Ureter (tissue), 1 donor: ENCODE measurements at regions not wholly inside any gene's neighbourhood (a gene's known extent, or its start where the extent isn't known, plus 50 kb on each side); places are given as distances from the start of the nearest gene placed in this dataset.

Experiments
- DNase-seq: peaks from one replicate; pipeline ENCODE4 v3.0.0-alpha.2; 2020; ENCODE audit warnings: low spot score
- donor health status: DM: yes; HTN: yes; CAD: no.

DNA sequence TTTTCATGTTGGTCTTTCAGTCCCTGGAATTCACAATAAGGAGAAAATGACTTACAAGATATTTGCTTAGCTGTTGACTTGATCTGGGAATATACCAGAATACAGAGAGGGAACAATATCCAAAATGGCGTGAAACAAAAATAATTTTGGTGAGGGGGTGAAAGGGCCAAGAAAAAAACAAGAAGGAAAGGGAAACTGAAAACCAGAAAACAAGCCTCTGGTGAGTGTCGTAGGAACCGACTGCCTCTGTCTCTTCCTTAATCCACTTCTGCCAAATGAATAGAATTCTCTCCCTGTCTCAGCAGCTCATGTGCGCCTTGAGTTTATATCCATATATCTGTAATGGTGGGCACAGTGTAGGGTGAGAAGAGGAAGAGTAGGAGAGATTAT lies 367.6 kb downstream of the ETS1 start:
- no peak for DNase-seq

DNA sequence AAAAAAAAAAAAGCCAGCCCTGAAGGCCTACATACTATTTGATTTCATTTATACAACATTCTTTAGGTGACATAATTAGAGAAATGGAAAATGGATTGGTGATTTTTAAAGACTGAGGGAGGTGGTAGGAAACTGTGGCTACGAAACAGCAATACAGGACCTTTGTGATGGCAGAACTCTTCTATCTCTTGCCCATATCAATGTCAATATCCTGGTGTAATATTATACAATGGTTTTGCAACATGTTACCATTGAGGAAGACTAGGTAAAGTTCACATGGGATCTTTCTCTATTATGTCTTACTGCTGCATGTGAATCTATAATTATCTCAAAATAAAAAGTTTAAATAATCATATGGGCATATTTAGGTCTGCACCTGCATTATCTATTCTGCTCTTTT lies 371.2 kb downstream of the ETS1 start:
- no peak for DNase-seq

DNA sequence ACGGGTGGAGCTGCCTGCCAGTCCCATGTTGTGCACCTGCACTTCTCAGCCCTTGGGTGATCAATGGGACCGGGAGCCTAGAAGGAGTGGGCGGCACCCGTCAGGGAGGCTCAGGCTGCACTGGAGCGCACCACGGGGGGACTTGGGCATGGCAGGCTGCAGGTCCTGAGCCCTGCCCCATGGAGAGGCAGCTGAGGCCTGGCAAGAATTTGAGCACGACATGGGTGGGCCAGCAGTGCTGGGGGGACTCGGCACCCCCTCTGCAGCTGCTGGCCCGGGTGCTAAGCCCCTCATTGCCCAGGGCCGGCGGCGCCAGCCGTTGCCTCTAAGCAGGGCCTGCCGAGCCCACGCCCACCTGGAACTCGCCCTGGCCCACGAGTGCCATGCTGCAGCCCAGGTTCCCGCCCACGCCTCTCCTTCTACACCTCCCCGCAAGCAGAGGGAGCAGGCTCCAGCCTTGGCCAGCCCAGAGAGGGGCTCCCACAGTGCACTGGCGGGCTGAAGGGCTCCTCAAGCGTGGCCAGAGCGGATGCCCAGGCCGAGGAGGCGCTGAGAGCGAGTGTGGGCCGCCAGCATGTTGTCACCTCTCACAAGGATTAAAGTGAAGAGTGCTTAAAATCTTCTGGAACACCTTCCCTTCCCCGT lies 372.0 kb downstream of the ETS1 start:
- no peak for DNase-seq

DNA sequence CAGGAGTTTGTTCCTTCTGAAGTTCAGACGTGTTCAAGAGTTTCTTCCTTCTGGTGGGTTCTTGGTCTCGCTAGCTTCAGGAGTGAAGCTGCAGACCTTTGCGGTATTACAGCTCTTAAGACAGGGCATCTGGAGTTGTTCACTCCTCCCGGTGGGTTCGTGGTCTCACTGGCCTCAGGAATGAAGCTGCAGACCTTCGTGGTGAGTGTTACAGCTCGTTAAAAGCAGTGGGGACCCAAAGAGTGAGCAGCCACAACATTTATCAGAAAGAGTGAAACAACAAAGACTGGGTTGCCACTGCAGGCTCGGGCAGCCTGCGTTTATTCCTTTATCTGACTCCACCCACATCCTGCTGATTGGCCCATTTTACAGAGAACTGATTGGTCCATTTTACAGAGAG lies 373.1 kb downstream of the ETS1 start:
- no peak for DNase-seq

DNA sequence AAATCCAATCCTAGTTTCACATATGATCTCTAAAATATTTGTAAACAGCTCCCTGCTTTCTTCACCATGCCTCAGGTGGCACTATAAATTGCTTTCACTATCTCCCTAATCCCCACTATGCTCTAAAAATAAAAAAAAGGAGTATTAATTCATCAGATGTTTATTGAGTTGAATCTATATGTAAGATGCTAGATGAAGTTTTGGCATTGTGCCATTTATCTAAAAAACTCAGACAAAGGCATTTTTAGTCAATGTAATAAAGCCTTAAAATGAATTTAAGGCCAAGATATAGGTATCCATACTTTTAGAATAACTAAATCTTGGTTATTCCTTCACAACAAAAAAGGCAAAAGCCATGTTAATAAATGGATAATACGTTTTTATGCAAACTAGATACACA lies 373.9 kb downstream of the ETS1 start:
- no peak for DNase-seq

DNA sequence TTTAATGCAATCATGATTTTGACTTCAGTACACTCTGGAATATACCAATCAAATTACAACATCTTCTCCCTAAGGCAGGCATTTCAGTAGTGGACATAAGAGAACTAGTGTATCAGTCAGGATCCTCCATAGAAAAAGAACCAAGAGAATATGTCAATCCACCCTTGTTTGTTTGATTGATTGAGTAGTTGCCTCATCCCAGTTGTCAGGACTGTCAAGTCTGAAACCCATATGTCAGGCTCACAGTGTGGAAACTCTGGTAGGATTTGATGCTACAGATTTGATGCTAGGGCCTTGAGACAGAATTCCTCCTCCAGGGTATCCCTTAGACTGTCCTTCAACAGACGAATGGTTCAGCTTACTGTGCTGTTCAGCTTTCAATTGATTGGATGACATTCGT lies 375.0 kb downstream of the ETS1 start:
- no peak for DNase-seq

DNA sequence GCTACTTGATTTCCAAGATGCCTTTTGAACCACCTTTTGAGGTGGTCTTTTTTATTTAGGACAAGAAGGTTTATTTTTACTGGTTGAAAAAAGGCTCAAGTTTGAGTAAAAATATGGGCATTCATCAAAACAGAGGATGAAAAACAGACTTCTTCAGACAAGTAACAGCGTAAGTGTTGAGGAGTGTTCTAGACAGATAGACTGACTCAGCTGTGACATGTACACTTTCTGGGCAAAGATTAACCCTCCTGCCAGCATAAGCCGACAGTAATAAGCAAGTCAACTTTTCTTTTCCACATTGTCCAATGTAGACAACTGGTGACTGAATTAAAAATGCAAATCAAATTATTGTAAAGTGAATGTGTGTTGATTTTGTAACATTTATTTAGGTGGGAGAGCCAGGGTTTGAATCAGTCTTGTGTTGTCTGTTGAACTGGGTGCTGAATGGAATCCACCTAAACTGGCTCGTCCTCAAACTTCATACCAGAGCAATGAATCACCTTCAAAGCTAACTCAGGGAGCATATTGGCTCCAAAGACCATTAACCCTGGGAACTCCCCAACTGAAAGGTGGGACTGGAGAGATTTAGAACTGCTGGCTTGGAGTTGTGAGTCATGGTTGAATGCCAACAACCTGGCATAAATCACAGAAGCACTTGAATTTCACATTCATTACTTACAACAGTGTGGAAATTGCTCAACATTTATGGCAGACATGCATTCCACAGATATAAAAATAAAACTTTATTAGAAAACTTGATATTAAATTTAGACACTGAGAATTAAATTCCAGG lies 377.0 kb downstream of the ETS1 start:
- DNase-seq, result peak; percentile 80

DNA sequence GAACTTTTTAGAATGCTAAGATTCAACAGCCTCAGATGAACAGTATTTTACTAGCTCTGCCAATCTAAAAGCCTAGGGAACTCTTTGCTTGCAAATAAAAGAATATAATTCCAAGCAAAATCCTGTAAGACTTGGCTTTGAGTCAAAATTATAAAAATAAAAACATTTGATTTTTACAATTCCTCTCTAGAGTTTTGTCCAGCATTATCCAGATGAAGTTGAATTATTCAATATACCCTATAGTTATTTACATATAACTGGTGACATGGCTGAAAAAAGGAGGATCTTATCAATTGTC lies 378.3 kb downstream of the ETS1 start:
- DNase-seq, result no peak

DNA sequence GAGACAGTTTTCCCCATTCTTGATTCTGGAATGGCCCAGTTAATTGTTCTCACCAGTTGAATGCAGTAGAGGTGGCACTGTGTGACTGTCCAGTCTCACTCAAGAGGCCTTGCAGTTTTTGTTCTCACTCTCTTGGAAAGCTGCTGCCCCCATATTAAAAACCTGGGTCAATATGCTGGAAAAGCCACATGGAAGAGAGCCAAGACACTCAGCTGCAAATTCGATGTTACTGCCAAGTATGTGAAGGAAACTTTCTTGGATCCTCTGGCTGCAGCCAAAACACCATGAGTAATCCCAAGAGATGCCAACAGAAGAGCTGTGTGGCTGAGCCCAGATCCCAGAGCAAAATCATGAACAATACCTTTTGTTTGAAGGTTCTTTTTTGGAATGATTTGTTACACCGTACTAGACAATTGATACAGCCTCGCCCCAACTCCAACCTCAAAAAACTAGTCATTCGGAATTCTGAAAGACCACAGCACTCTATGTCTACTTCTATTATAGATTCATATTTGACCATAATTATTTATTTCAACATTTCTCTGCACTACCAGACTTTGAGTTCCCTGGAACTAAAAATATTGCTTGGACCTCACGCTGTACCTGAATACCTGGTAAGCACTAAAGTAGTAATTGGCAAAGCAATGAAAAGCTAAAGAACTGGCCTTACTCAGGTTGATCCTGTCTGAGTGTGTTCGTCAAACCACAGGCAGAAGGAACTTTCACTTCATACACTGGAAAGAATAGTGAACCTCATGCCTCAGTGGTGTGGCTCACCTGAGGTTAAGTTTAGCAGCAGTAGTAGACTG lies 378.8 kb downstream of the ETS1 start:
- no peak for DNase-seq

DNA sequence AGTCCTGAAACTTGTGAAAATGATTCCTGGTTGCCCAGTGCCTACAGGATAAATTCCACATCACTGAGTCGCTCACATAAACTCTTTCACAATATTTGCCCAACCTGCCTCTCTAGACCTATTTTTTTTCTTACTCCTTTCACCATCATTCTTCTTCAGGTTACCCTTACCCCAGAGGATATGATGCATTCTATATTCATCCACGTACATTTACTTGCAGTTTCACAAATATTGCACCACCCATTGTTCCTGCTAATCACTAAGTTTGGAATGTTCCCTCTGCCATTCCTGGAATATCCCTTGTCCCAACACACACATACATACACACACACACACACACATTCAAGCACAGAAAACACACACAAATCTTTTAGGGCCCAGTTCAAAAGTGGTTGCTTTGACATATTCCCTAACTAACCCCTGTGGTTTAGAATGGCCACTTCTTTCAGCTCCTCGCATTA lies 379.5 kb downstream of the ETS1 start:
- no peak for DNase-seq

DNA sequence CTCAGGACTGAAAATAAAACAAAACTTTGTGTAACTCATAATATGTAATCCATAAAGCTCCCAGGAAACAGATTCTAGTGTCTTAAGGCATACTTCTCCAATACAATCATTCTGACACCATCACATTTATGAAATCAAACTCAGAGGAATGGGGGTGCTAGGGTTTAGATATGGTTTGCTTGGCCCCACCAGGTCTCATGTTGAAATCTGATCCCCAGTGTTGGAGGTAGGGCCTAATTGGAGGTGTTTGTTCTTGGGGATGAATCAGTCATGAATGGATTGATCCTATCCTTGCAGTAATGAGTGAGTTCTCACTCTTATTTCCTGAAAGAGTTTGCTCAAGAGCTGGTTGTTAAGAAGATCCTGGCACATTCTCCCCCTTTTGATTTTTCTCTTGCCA lies 380.9 kb downstream of the ETS1 start:
- DNase-seq, result no peak

DNA sequence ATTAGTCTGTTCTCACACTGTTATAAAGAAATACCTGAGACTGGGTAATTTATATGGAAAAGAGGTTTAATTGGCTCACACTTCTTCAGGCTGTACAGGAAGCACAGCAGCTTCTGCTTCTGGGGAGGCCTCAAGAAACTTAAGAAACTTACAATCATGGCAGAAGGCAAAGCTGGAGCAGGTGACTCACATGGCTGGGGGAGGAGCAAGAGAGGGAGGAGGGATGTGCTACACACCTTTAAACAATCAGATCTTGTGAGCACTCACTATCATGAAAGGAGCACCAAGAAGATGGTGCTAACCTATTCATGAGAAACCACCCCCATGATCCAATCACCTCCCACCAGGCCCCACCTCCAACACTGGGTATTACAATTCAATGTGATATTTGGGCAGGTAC lies 381.6 kb downstream of the ETS1 start:
- no peak for DNase-seq

DNA sequence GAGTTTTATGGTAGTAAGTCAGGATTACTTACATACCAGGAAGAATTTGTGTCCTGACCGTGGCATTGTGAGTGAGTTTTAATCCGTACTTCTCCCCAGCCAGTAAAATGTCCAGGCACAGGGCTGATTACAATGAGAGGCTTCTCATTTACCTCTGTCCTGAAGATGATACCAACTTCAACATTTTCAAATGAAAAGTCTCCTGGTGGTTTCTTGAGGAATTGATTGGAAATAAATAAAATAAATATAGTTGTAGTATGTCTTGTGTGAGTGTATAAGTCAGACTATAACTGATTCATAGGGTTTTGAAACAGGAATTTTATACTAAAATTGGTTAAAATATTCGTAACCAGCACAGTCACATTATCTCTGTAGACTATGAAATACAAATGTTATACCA lies 382.5 kb downstream of the ETS1 start:
- DNase-seq, result no peak

DNA sequence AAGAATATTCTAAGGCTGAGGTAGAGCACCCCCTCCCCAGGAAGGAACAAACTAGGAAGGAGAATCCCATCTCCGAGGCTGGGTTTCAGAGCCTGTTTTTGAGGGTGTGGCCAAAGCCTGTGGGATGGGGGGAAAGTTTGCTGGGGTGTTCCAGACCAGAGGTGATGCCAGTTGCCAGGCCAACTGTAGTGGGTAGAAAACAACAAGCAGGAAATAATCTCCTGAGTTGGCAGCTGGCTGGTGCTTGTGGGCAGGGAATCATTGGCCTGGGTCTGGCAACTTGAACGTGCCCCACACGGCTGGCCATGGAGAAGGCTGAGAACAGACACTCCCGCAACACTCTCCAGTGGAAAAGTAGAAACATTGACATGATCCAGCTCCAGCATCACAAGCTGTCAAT lies 385.6 kb downstream of the ETS1 start:
- no peak for DNase-seq

DNA sequence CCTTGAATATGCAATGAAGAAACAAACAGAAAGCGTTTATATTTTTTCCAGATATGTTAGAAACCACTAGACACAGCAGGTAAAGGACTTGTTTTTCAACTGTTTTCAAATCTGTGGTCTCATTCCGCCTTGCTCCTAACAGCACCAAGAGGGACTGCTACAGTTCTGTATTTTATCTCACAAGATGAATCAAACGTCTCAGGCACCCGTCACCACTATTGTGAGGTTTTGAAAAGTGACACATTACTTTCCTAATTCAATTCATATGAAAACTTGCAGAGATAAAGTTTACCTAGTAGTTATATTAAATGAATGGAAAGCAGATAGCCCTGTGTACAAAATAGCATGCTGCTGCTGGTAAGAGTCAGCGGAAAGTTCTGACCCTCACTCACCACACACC lies 386.3 kb downstream of the ETS1 start:
- no peak for DNase-seq

DNA sequence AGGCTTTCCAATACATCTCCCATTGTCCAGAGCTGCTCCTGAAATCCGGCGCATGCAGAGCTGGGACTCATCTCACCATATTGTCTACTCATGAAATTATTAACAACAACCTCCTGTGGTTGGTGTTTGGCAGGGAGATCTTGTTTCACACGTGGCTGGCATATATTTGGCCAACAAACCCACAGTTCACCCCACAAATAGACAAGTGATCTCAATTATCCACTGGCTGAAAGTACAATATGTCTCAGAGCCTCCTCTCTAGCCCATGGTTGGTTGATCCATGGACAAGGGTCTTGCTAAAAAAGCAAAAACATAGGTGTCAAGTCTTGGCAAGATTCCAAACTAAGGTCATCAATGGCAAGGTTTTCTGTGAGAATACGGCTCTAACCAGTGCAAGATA lies 386.9 kb downstream of the ETS1 start:
- DNase-seq, result no peak

DNA sequence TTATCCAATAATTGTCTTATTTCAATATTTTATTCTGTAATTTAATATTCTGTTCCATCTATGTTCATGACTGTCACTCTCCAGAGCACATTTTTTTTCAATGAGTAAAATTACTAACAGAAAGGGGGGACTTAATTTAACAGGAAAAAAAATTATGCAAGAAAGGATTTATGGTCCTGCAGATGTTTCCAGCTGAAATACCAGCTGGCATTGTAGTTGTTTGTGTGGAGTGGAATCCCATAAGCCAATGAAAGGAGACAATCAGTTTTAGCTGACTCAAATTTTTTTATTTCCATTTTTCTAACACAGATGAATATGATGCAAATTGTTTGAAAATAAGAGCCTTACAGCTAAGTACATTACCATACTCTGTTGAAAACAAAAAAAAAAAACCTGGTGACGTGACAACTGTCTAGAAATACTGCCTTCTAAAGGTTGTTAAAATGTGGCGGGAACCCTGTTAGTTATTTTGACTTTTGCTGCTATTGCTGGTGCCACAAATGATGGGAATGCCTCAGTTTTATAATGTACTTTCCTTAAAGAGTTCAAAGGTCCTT lies 389.1 kb downstream of the ETS1 start:
- DNase-seq, result no peak

DNA sequence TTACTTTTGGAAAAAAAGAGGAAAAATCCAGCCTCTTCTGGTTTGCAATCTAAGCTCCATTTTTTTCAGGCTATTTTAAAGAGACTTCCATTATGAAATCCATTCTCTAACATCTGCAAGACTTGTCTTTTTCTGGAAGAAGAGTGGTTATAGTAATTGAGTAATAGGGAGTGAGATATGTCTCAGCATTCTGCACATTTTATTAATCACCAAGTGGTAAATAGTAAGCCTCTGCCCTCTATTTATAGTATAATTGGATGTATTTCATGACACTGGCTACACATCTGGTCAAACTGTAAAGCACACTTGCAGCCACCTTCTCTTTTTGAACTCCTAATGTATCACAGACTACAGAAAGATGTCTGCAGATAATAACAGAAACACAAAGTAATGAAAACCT lies 391.1 kb downstream of the ETS1 start:
- no peak for DNase-seq

DNA sequence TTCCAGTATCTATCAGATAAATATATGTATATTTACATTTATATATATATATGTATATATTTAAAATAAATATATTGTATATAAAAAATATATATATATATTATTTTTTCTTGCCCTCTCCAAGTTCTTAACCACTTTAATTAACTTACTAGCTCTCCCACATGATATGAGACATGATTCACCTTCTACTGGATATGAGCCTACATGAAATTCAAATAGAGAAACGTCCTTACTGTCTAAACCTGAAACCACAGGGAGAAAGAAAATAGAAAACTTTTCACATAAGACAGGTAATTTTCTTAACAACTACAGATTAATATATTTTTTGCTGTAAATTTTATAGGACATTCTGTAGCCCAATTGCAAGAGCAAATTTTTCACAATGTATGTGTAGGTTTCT lies 391.6 kb downstream of the ETS1 start:
- no peak for DNase-seq

DNA sequence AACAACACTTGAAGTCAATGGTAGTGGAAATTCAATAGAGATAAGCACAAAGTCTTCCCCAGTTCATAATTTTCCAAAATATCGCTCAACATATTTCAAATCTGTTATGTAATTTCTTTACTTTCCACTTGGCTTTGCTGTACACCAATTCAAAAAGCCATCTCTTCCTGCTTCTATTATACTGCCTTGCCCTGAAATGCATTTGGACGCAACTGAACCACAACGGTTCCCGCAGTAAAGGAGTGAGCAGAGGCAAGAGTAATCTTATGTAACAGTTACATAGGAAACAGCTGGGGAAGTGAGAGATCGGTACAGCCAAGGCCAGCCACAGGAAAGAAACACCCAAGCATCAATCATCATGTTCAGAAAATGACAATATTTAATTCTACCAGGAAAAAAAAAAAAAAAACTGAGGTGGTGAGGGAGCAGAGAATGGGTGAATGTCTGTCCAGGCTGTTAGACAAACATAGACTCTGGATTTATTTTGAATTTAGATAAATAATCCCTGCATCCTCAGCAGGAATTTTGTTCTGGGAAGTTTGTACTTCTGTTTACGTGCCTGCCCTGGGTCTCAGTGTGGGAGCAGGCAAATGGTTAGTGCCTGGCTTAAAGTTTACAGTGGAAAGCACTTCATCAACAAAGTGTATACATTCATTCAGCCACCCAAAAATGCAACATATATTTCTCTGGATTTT lies 392.2 kb downstream of the ETS1 start:
- no peak for DNase-seq

DNA sequence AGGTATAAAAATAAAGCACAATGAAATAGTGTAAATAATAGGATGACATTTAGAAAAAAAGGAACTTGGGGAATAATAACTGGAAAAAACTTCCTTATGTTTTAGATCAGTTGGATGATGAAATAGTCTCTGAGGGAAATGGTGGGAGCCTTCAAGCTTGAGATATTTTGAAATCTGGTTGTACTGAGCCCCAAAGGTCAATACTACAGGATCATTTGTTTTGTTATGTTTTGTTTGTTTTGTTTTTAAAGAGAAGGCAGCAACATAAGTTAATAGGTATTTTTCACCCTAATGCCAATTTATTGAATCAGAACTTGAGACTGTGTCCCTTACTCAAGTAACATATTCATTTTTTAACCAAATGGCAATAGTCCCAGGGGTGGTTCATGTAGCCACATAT lies 393.1 kb downstream of the ETS1 start:
- DNase-seq, result no peak

DNA sequence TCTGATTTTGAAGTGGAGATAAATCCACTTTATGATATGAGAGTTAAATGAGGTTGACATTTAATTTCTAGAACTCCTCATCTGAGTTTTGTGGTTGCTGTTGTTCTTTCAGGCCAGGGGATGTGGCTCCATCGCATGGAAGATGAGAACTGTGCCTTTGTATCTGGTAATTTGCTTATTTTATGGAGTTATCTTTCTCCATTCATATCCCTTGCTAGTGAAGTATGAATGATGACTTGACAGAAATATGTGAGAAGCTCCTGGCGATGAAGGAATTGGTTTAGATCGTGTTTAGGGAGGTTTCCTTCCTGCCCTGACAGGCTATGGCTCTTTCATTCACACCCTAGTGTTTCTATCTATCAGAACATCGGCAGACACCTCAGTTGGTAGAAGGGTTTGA lies 393.7 kb downstream of the ETS1 start:
- DNase-seq, result no peak
